ENCODE measurements at regions not wholly inside any gene's neighbourhood (a gene's known extent, or its start where the extent isn't known, plus 50 kb on each side); places are given as distances from the start of the nearest gene placed in this dataset.

DNA sequence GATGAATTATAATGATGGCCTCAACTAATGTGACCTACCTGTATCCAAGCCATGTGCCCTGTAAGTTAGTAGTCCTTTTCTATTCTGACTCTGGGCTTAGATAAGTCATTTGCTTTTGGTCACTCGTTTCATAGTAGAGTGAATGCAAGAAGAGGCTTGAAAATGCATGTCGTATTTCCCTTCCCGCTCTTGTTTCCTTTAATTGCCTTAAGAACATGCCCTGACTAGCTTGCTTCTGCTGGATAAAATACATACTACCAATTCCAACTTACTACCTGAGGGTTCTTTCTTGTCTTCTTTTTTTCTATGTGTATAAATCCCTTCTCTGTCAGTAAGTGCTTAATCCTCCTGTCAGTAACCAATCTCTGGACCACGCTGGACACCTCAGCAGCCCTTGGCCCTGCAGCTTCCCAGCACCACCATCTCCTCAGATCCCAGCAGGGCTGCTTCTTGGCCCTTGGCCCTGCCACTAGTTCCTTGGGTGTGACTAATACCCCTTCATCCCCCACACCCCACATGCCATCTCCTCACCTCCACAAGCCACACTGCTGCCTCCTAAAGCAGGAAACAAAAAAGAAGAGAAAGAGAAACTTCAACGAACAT, 771.7 kb downstream of the IGSF11 start:
- no peak overlapping the region for H3K4me3 ChIP-seq (ENCODE audit: low read depth, low read length)
- TF ChIP-seq, protein P1, sequence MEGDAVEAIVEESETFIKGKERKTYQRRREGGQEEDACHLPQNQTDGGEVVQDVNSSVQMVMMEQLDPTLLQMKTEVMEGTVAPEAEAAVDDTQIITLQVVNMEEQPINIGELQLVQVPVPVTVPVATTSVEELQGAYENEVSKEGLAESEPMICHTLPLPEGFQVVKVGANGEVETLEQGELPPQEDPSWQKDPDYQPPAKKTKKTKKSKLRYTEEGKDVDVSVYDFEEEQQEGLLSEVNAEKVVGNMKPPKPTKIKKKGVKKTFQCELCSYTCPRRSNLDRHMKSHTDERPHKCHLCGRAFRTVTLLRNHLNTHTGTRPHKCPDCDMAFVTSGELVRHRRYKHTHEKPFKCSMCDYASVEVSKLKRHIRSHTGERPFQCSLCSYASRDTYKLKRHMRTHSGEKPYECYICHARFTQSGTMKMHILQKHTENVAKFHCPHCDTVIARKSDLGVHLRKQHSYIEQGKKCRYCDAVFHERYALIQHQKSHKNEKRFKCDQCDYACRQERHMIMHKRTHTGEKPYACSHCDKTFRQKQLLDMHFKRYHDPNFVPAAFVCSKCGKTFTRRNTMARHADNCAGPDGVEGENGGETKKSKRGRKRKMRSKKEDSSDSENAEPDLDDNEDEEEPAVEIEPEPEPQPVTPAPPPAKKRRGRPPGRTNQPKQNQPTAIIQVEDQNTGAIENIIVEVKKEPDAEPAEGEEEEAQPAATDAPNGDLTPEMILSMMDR (conservative IDR thresholded peaks at IDR 0.05; ENCODE audit: low read depth, low read length) = no peak
- DNase-seq (ENCODE audit: low read depth) = no peak

DNA sequence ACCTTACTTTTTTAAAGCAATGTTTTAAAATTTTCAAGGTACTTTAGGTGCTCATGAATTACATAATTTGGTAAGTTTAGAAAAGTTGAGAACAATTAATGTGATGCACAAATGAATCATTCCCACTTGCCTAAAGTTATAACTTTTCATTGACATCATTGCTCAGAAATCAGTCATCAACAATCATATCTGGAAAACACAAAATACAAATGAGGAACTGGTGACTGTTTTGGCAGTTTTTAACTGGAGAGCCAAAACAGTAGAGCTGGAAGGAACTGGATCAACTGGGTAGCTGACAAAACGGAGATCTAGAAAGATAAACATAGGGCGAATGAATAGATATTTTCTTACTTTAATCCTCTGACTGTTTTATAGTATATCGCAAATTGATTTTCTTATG, 767.1 kb downstream of the IGSF11 start:
- DNase-seq (ENCODE audit: low read depth) = no peak
- TF ChIP-seq, protein P1 (conservative IDR thresholded peaks at IDR 0.05; ENCODE audit: low read depth, low read length) = no peak
- H3K4me3 ChIP-seq (ENCODE audit: low read depth, low read length) = no peak overlapping the region

DNA sequence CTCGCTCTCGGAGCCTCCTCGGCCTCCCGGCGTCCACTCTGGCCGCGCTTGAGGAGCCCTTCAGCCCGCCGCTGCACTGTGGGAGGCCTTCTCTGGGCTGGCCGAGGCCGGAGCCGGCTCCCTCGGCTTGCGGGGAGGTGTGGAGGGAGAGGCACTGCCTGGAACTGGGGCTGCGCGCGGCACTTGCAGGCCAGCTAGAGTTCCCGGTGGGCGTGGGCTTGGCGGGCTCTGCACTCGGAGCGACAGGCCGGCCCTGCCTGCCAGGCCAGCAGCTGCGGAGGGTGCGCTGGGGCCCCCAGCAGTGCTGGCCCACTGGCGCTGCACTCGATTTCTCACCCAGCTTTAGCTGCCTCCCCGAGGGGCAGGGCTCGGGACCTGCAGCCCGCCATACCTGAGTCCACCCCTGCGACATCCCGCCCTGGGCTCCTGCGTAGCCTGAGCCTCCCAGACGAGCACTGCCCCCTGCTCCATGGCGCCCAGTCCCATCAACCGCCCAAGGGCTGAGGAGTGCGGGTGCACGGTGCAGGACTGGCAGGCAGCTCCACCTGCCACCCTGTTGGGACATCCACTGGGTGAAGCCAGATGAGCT, 765.0 kb downstream of the IGSF11 start:
- TF ChIP-seq, protein P1 (conservative IDR thresholded peaks at IDR 0.05; ENCODE audit: low read depth, low read length) = no peak
- DNase-seq (ENCODE audit: low read depth) = no peak
- no peak overlapping the region for H3K4me3 ChIP-seq (ENCODE audit: low read depth, low read length)

DNA sequence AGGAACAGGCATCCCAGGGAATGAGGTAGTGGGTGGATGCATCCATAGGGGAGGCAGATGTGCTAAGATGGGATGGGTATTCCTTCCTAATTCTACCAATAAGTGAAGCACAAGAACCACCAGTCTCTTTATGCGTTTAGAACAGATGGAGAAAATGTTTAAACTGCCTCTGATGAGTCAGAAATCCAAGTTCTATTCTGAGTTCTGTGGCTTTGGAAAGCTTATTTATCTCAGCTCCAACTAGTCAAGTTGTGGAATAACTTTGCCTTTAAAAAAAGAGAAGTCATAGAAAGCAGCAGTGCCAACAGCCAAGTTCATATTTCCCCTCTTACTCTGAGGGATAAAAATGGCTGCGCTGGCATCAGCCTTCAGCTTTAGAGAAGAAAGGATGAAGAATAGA, 761.7 kb downstream of the IGSF11 start:
- TF ChIP-seq, protein P1 (conservative IDR thresholded peaks at IDR 0.05; ENCODE audit: low read depth, low read length) = no peak

DNA sequence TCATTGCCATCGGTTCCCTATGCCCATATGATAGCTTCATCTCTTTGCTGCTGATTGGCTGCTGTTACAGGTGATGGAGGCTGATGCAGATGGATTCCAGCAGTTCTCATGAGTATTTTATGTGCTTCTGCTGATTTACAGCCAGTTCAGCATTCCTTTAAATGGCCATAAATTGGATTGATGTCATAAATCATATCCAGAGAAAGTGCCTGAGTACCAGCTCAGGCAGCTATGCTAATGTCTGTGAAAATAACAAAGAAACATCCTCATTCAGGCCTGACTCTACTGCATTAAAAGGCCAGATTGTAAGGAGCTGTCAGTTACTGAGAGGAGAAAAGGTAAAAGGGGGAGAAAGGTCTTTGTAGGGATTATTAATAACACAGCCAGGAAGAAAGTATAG, 756.8 kb downstream of the IGSF11 start:
- no peak overlapping the region for H3K4me3 ChIP-seq (ENCODE audit: low read depth, low read length)
- TF ChIP-seq, protein P1 (conservative IDR thresholded peaks at IDR 0.05; ENCODE audit: low read depth, low read length) = no peak

More for the DNA sequence above, 761.7 kb downstream of the IGSF11 start:
- no peak for DNase-seq (ENCODE audit: low read depth)
- no peak overlapping the region for H3K4me3 ChIP-seq (ENCODE audit: low read depth, low read length)

DNA sequence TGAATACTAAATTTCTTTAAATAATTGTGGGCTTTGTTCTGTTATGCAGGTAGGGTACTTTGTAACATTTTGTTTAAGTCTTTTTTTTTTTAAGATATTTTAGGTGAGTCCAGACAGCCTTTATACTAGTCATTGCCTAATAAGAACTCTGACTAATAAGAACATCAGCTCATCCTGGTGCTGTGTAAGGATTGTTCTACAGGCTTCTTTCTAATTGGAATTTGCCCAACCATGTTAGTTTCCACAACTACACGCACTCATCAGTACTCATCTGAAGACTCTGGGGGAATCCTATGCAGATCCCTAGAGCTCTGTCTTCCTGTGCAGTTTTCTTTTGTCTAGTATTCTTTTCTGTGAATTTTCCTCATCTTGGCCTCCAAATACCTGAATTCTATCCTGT, 741.8 kb downstream of the IGSF11 start:
- no peak for DNase-seq (ENCODE audit: low read depth)
- TF ChIP-seq, protein P1 (conservative IDR thresholded peaks at IDR 0.05; ENCODE audit: low read depth, low read length) = no peak

More for the DNA sequence above, 756.8 kb downstream of the IGSF11 start:
- DNase-seq (ENCODE audit: low read depth) = no peak

DNA sequence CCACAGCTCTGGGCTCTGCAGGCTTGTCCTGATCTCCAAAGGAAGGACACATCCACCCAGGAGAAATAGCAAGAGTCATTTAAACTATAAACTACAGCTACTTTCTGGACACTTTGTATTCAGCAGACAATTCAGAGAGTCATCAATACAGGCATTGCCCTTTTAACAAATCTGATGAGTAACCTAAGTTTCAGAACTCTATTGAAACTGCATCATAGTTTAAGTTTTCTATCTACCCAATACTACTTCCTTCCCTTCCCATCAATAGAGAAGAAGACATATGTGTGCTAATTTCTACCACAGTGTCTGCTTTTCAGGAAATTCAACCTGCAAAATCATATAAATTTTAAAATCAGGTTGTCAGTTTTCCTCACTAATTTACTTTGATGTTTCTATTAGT, 736.5 kb downstream of the IGSF11 start:
- TF ChIP-seq, protein P1 (conservative IDR thresholded peaks at IDR 0.05; ENCODE audit: low read depth, low read length) = no peak
- no peak overlapping the region for H3K4me3 ChIP-seq (ENCODE audit: low read depth, low read length)
- no peak for DNase-seq (ENCODE audit: low read depth)

More for the DNA sequence above, 741.8 kb downstream of the IGSF11 start:
- H3K4me3 ChIP-seq (ENCODE audit: low read depth, low read length) = no peak overlapping the region

Measured in choroid plexus epithelial cell (primary cell).